PFSK-1 (cell line): ENCODE measurements at regions not wholly inside any gene's neighbourhood (a gene's known extent, or its start where the extent isn't known, plus 50 kb on each side); places are given as distances from the start of the nearest gene placed in this dataset.

Source experiments
- POLR2AphosphoS5 ChIP-seq: IDR thresholded peaks from 2 replicates; pipeline ENCODE4 v1.6.1; 2012; ENCODE audit warnings: low read depth, mild to moderate bottlenecking, control low read depth, low read length, moderate library complexity
- REST ChIP-seq, 2 experiments: IDR thresholded peaks; 2 replicates each; pipeline versions ENCODE4 v1.6.1 to v1.8.0; 2011 to 2012; ENCODE audit warnings: low read depth in 2 of 2, low read length in 2 of 2, control low read depth in 1 of 2, inconsistent platforms in 1 of 2, mild to moderate bottlenecking in 1 of 2, moderate library complexity in 1 of 2; ENCODE audit not compliant: insufficient read depth in 1 of 2
- SIN3A ChIP-seq: IDR thresholded peaks from 2 replicates; pipeline ENCODE4 v1.6.1; 2012; ENCODE audit warnings: mild to moderate bottlenecking, low read length, moderate library complexity, borderline replicate concordance; ENCODE audit not compliant: insufficient read depth
- TAF1 ChIP-seq: IDR thresholded peaks from 2 replicates; pipeline ENCODE4 v1.6.1; 2012; ENCODE audit warnings: low read length, control low read depth, borderline replicate concordance; ENCODE audit not compliant: insufficient read depth

GRCh38 chr22:34243023-34243422, 322.7 kb upstream of the LARGE1 start:
- TF ChIP-seq REST (IDR thresholded peaks at IDR 0.05; ENCODE audit: insufficient read depth in 1 of 2, low read depth in 2 of 2, low read length in 2 of 2) (no peak), POLR2AphosphoS5 (no peak), SIN3A (no peak), TAF1 (no peak)
